ENCODE measurements at regions not wholly inside any gene's neighbourhood (a gene's known extent, or its start where the extent isn't known, plus 50 kb on each side); places are given as distances from the start of the nearest gene placed in this dataset.

GRCh38 chr2:186256540-186256939 lies 229.5 kb upstream of the ZC3H15 start (continued):
- TF ChIP-seq CTCF (IDR thresholded peaks at IDR 0.05 in 2 of 3, conservative IDR thresholded peaks at IDR 0.05 in 1 of 3; ENCODE audit: insufficient read depth in 2 of 3, low read depth in 1 of 3, low read length in 3 of 3) (peak in 1 of 3 experiments; percentile 36; a peak in 2 of 6 replicates), ZKSCAN1 (IDR thresholded peaks at IDR 0.05; ENCODE audit: low read depth, low read length) (no peak), RAD21 (CRISPR knock-in tag; conservative IDR thresholded peaks at IDR 0.05 in 1 of 2, IDR thresholded peaks at IDR 0.05 in 1 of 2) (peak; percentile 57 to 73), ZBTB7A (IDR thresholded peaks at IDR 0.05; ENCODE audit: borderline replicate concordance, control insufficient read depth, low read depth, low read length) (no peak)

- BruUV-seq (replicated peaks): no TSS peak
- Histone ChIP-seq H3K79me2 (ENCODE audit: control insufficient read depth, insufficient read depth, low read length) (no peaks in the 10 kb centered on the region), H3K4me1 (replicated peaks in 1 of 2; ENCODE audit: control insufficient read depth in 2 of 2, insufficient read depth in 2 of 2, low read length in 2 of 2) (no peaks in the 10 kb centered on the region), H3K27ac (ENCODE audit: extremely low read depth, low read depth, low read length) (no peak overlapping the region), H3K9me1 (ENCODE audit: control insufficient read depth, insufficient read depth, low read length) (no peaks in the 10 kb centered on the region), H3K9ac (ENCODE audit: insufficient read depth in 1 of 2, low read depth in 2 of 2, low read length in 2 of 2) (no peak overlapping the region), H3K4me3 (no peak overlapping the region), H3K4me2 (ENCODE audit: insufficient read depth, low read length) (no peak overlapping the region), H4K20me1 (replicated peaks; ENCODE audit: control insufficient read depth, insufficient read depth, low read length) (no peaks in the 10 kb centered on the region), H3K9me3 (replicated peaks; ENCODE audit: control insufficient read depth, insufficient read depth, low read depth, low read length) (peaks cover 2% of the 10 kb centered on the region; the same call in 1 of the 2 replicates), H2AFZ (ENCODE audit: low read depth, low read length) (no peak overlapping the region), H3K27me3 (ENCODE audit: control insufficient read depth in 2 of 2, insufficient read depth in 2 of 2, low read length in 2 of 2) (no peaks in the 10 kb centered on the region), H3K36me3 (ENCODE audit: control insufficient read depth, insufficient read depth, low read length) (no peaks in the 10 kb centered on the region)
- CTCF ChIA-PET (ENCODE audit: low intra/inter-chr PET ratio): no interaction called here
- POLR2A ChIA-PET: no interaction called here
- FAIRE-seq: no peak
- 2% methylated on average over 3 of the region's 3 CpGs for WGBS (ENCODE audit: insufficient coverage, low coverage, missing lambda C conversion rate)
- DNase-seq (ENCODE audit: extremely low read depth in 1 of 4, low spot score in 3 of 4): no peak
- intact Hi-C loops (cut with micrococcal nuclease) (no loop called here), in situ Hi-C loops (cut with MboI) (no loop called here)
- no peak for ATAC-seq
- no peak for TF ChIP-seq GABPB2 (CRISPR knock-in tag; conservative IDR thresholded peaks at IDR 0.05)
- TF ChIP-seq ZFP1 (CRISPR knock-in tag; IDR thresholded peaks at IDR 0.05): no peak
- TF ChIP-seq POLR2G (IDR thresholded peaks at IDR 0.05; ENCODE audit: low read depth, low read length): no peak
- no peak for TF ChIP-seq TAF1 (IDR thresholded peaks at IDR 0.05; ENCODE audit: control insufficient read depth, extremely low read depth, insufficient read depth, low read length, severe bottlenecking)
- no peak for TF ChIP-seq RCOR1 (IDR thresholded peaks at IDR 0.05; ENCODE audit: borderline replicate concordance in 1 of 2, low read depth in 2 of 2, low read length in 2 of 2)
- no peak for TF ChIP-seq RBM14 (IDR thresholded peaks at IDR 0.05; ENCODE audit: borderline replicate concordance, insufficient read depth, low read depth, low read length)
- TF ChIP-seq ZBTB12 (CRISPR knock-in tag; IDR thresholded peaks at IDR 0.05): no peak
- TF ChIP-seq NR0B1 (IDR thresholded peaks at IDR 0.05; ENCODE audit: partially characterized antibody): no peak
- no peak for TF ChIP-seq VEZF1 (CRISPR knock-in tag; IDR thresholded peaks at IDR 0.05)
- no peak for TF ChIP-seq KLF13 (tag; IDR thresholded peaks at IDR 0.05; ENCODE audit: borderline replicate concordance, low read depth)
These were observed 222.3 kb upstream of the ZC3H15 start for GRCh38 chr2:186263673-186264250.
